Mesendoderm (in vitro differentiated cells): ENCODE measurements at regions not wholly inside any gene's neighbourhood (a gene's known extent, or its start where the extent isn't known, plus 50 kb on each side); places are given as distances from the start of the nearest gene placed in this dataset.

Experiments
- DNase-seq: peaks from one replicate; pipeline ENCODE4 v3.0.0; 2013
- H2AK5ac ChIP-seq: 2 replicates; pipeline ENCODE4 v1.6.1; 2013; ENCODE audit warnings: low read length, inconsistent platforms
- H2BK120ac ChIP-seq: 2 replicates; pipeline ENCODE4 v1.6.1; 2013; ENCODE audit warnings: low read depth, mild to moderate bottlenecking, low read length, moderate library complexity, mixed read lengths
- H2BK15ac ChIP-seq: replicated peaks from 2 replicates; pipeline ENCODE4 v1.6.1; 2013; ENCODE audit warnings: low read depth, mild to moderate bottlenecking, moderate library complexity
- H2BK5ac ChIP-seq: 2 replicates; pipeline ENCODE4 v1.6.1; 2013; ENCODE audit warnings: low read length, inconsistent platforms
- H3K18ac ChIP-seq: 2 replicates; pipeline ENCODE4 v1.6.1; 2013; ENCODE audit warnings: mild to moderate bottlenecking, low read length, mixed read lengths
- H3K23ac ChIP-seq: one replicate; pipeline ENCODE4 v1.6.1; 2013; ENCODE audit warnings: low read length
- H3K27ac ChIP-seq: 2 replicates; pipeline ENCODE4 v1.5.1; 2013; ENCODE audit warnings: low read depth, mild to moderate bottlenecking, inconsistent platforms, low read length, moderate library complexity
- H3K27me3 ChIP-seq: 2 replicates; pipeline ENCODE4 v1.6.1; 2013; ENCODE audit warnings: low read length, control low read depth, mild to moderate bottlenecking, inconsistent platforms; ENCODE audit not compliant: insufficient read depth, poor library complexity
- H3K36me3 ChIP-seq: 2 replicates; pipeline ENCODE4 v1.6.1; 2013; ENCODE audit warnings: low read length, inconsistent platforms; ENCODE audit not compliant: control insufficient read depth, insufficient read depth
- H3K4ac ChIP-seq: one replicate; pipeline ENCODE4 v1.6.1; 2013; ENCODE audit warnings: low read depth, mild to moderate bottlenecking, low read length, moderate library complexity
- H3K4me1 ChIP-seq: 2 replicates; pipeline ENCODE4 v1.6.1; 2013; ENCODE audit warnings: low read depth, low read length, inconsistent platforms; ENCODE audit not compliant: control insufficient read depth
- H3K4me2 ChIP-seq: 2 replicates; pipeline ENCODE4 v1.6.1; 2013; ENCODE audit warnings: low read length
- H3K4me3 ChIP-seq: 2 replicates; pipeline ENCODE4 v1.5.1; 2013; ENCODE audit warnings: mild to moderate bottlenecking, low read length
- H3K56ac ChIP-seq: one replicate; pipeline ENCODE4 v1.6.1; 2013; ENCODE audit warnings: low read length
- H3K79me1 ChIP-seq: 2 replicates; pipeline ENCODE4 v1.6.1; 2013; ENCODE audit warnings: low read length, inconsistent platforms
- H3K79me2 ChIP-seq: 2 replicates; pipeline ENCODE4 v1.6.1; 2013; ENCODE audit warnings: mild to moderate bottlenecking, low read length; ENCODE audit not compliant: control insufficient read depth, insufficient read depth
- H3K9ac ChIP-seq: 2 replicates; pipeline ENCODE4 v1.6.1; 2013; ENCODE audit warnings: low read length, inconsistent platforms
- H4K5ac ChIP-seq: one replicate; pipeline ENCODE4 v1.6.1; 2013; ENCODE audit warnings: low read length
- H4K8ac ChIP-seq: one replicate; pipeline ENCODE4 v1.6.1; 2013; ENCODE audit warnings: low read depth, mild to moderate bottlenecking, control low read depth, low read length, moderate library complexity
- WGBS: extraction: QIAGEN DNeasy Blood & Tissue Kit; methylation state at CpG from one replicate; pipeline ENCODE4 v1.1.7; 2013; ENCODE audit warnings: low lambda C conversion rate, missing lambda C conversion rate; ENCODE audit not compliant: insufficient coverage; ENCODE audit errors: extremely low coverage; 5-methylcytosine and 5-hydroxymethylcytosine counted together

- Histone ChIP-seq H4K5ac (no peak overlapping the region), H3K18ac (no peak overlapping the region), H3K4me3 (no peak overlapping the region), H3K36me3 (no peaks in the 10 kb centered on the region), H2AK5ac (no peak overlapping the region), H2BK15ac (no peak overlapping the region), H2BK5ac (no peak overlapping the region), H3K4me1 (no peaks in the 10 kb centered on the region), H4K8ac (no peak overlapping the region), H3K27me3 (no peaks in the 10 kb centered on the region), H3K79me1 (no peaks in the 10 kb centered on the region), H2BK120ac (no peak overlapping the region), H3K79me2 (no peaks in the 10 kb centered on the region), H3K23ac (no peak overlapping the region), H3K27ac (no peak overlapping the region), H3K4ac (no peak overlapping the region), H3K4me2 (no peak overlapping the region), H3K56ac (peak overlapping the region; percentile 34), H3K9ac (no peak overlapping the region)
- 100% methylated on average over 6 of the region's 13 CpGs for WGBS
- DNase-seq: no peak
These were observed 126.7 kb upstream of the IQSEC1 start for GRCh38 chr3:13199899-13200451.

GRCh38 chr3:13199006-13199776 lies 126.0 kb upstream of the IQSEC1 start:
- no peaks in the 10 kb centered on the region for H3K27me3 ChIP-seq
- H4K5ac ChIP-seq: no peak overlapping the region

GRCh38 chr3:13198264-13198879 lies 125.1 kb upstream of the IQSEC1 start:
- Histone ChIP-seq H4K5ac (no peak overlapping the region), H3K27me3 (no peaks in the 10 kb centered on the region), H3K79me1 (no peaks in the 10 kb centered on the region), H2BK120ac (no peak overlapping the region), H2BK15ac (no peak overlapping the region), H3K18ac (no peak overlapping the region), H3K4me2 (no peak overlapping the region), H3K23ac (no peak overlapping the region), H3K4me3 (no peak overlapping the region), H3K79me2 (no peaks in the 10 kb centered on the region), H3K27ac (no peak overlapping the region), H3K4ac (no peak overlapping the region), H3K36me3 (no peaks in the 10 kb centered on the region), H3K56ac (no peak overlapping the region), H2BK5ac (no peak overlapping the region), H4K8ac (no peak overlapping the region), H2AK5ac (no peak overlapping the region), H3K9ac (no peak overlapping the region), H3K4me1 (no peaks in the 10 kb centered on the region)
- DNase-seq: no peak
- no CpG with 5 or more reads among the region's 11 CpGs for WGBS

More at GRCh38 chr3:13199006-13199776, 126.0 kb upstream of the IQSEC1 start:
- H3K4me1 ChIP-seq: no peaks in the 10 kb centered on the region
- no peak overlapping the region for H2BK5ac ChIP-seq
- H2AK5ac ChIP-seq: no peak overlapping the region
- no peak overlapping the region for H4K8ac ChIP-seq
- H3K18ac ChIP-seq: no peak overlapping the region
- WGBS: no CpG with 5 or more reads among the region's 25 CpGs
- no peak for DNase-seq
- no peak overlapping the region for H3K4me2 ChIP-seq
- H3K4me3 ChIP-seq: no peak overlapping the region
- no peak overlapping the region for H3K9ac ChIP-seq
- no peak overlapping the region for H3K27ac ChIP-seq
- no peaks in the 10 kb centered on the region for H3K36me3 ChIP-seq
- no peaks in the 10 kb centered on the region for H3K79me2 ChIP-seq
- no peak overlapping the region for H3K4ac ChIP-seq
- no peak overlapping the region for H3K23ac ChIP-seq
- no peak overlapping the region for H2BK120ac ChIP-seq
- H2BK15ac ChIP-seq: no peak overlapping the region
- H3K56ac ChIP-seq: no peak overlapping the region
- H3K79me1 ChIP-seq: no peaks in the 10 kb centered on the region

- H4K5ac ChIP-seq: no peak overlapping the region
- DNase-seq: no peak
- no peak overlapping the region for H3K9ac ChIP-seq
- no peak overlapping the region for H3K18ac ChIP-seq
- H3K23ac ChIP-seq: no peak overlapping the region
- no peaks in the 10 kb centered on the region for H3K27me3 ChIP-seq
- H2BK15ac ChIP-seq: no peak overlapping the region
- WGBS: no CpG with 5 or more reads among the region's 13 CpGs
- H3K4ac ChIP-seq: no peak overlapping the region
- H3K4me1 ChIP-seq: no peaks in the 10 kb centered on the region
- H3K4me2 ChIP-seq: no peak overlapping the region
- no peak overlapping the region for H2BK120ac ChIP-seq
- H2BK5ac ChIP-seq: no peak overlapping the region
- no peak overlapping the region for H3K56ac ChIP-seq
- no peak overlapping the region for H3K27ac ChIP-seq
- no peaks in the 10 kb centered on the region for H3K79me1 ChIP-seq
- no peaks in the 10 kb centered on the region for H3K36me3 ChIP-seq
- no peak overlapping the region for H2AK5ac ChIP-seq
- H3K4me3 ChIP-seq: no peak overlapping the region
- H3K79me2 ChIP-seq: no peaks in the 10 kb centered on the region
- no peak overlapping the region for H4K8ac ChIP-seq
These were observed 124.6 kb upstream of the IQSEC1 start for GRCh38 chr3:13197795-13198194.

GRCh38 chr3:13197281-13197680 lies 124.1 kb upstream of the IQSEC1 start:
- H3K4ac ChIP-seq: no peak overlapping the region
- no peak for DNase-seq
- H3K27ac ChIP-seq: no peak overlapping the region
- no peaks in the 10 kb centered on the region for H3K79me1 ChIP-seq
- no peak overlapping the region for H2BK5ac ChIP-seq
- no peak overlapping the region for H3K18ac ChIP-seq
- H3K23ac ChIP-seq: no peak overlapping the region
- no peak overlapping the region for H3K56ac ChIP-seq
- no CpG with 5 or more reads among the region's 12 CpGs for WGBS
- H3K4me2 ChIP-seq: no peak overlapping the region
- no peak overlapping the region for H3K9ac ChIP-seq
- no peaks in the 10 kb centered on the region for H3K4me1 ChIP-seq
- H4K8ac ChIP-seq: no peak overlapping the region
- H3K4me3 ChIP-seq: no peak overlapping the region
- no peaks in the 10 kb centered on the region for H3K27me3 ChIP-seq
- H3K79me2 ChIP-seq: no peaks in the 10 kb centered on the region
- no peak overlapping the region for H2AK5ac ChIP-seq
- H2BK15ac ChIP-seq: no peak overlapping the region
- no peaks in the 10 kb centered on the region for H3K36me3 ChIP-seq
- H4K5ac ChIP-seq: no peak overlapping the region
- H2BK120ac ChIP-seq: no peak overlapping the region
